Calu3 (cell line): ENCODE measurements at regions not wholly inside any gene's neighbourhood (a gene's known extent, or its start where the extent isn't known, plus 50 kb on each side); places are given as distances from the start of the nearest gene placed in this dataset.

Experiments used
- BruUV-seq: library from RNA; stranded (reverse); fragments of 400-500 nt; replicated peaks from 2 replicates; lab custom pipeline; 2021; lab: Mats Ljungman, UMichigan
- CTCF ChIA-PET: fragments of 300-600 bp; sonication (Branson Sonifier 250); formaldehyde crosslinking; loops from one replicate; lab custom pipeline; 2022; ENCODE audit warnings: antibody characterized with exemption; lab: Charles Lee
- DNase-seq: peaks from one replicate; pipeline ENCODE4 v3.0.0; 2022
- H3K27ac Mint-ChIP-seq: one replicate; pipeline ENCODE4 v1.8.0; 2022; ENCODE audit warnings: mixed read lengths; ENCODE audit not compliant: unreplicated experiment
- H3K27me3 Mint-ChIP-seq: one replicate; pipeline ENCODE4 v1.8.0; 2022; ENCODE audit warnings: mixed read lengths; ENCODE audit not compliant: unreplicated experiment
- H3K36me3 Mint-ChIP-seq: one replicate; pipeline ENCODE4 v1.8.0; 2022; ENCODE audit warnings: mild to moderate bottlenecking, moderate library complexity, mixed read lengths; ENCODE audit not compliant: insufficient read depth, unreplicated experiment
- H3K4me1 Mint-ChIP-seq: one replicate; pipeline ENCODE4 v1.8.0; 2022; ENCODE audit warnings: mild to moderate bottlenecking, low read depth, mixed read lengths; ENCODE audit not compliant: unreplicated experiment
- H3K4me3 Mint-ChIP-seq: one replicate; pipeline ENCODE4 v1.8.0; 2022; ENCODE audit warnings: mild to moderate bottlenecking, low read depth, moderate library complexity, mixed read lengths; ENCODE audit not compliant: unreplicated experiment
- H3K9me3 Mint-ChIP-seq: one replicate; pipeline ENCODE4 v1.8.0; 2022; ENCODE audit warnings: low read depth, mixed read lengths; ENCODE audit not compliant: unreplicated experiment
- CTCF ChIP-seq: fragments of 200-600 bp; IDR thresholded peaks from one replicate; pipeline ENCODE4 v1.8.0; 2022; ENCODE audit warnings: antibody characterized with exemption; ENCODE audit not compliant: unreplicated experiment
- intact Hi-C: fragments of 100-400 bp; cut with micrococcal nuclease; formaldehyde crosslinking; loops from one replicate; pipeline ENCODE4 v1.10.0; 2022; ENCODE audit not compliant: unreplicated experiment

GRCh38 chr5:174982485-174982884, 258.1 kb downstream of the MSX2 start:
- H3K27me3 Mint-ChIP-seq: no peaks in the 10 kb centered on the region
- no peak for TF ChIP-seq CTCF
- CTCF ChIA-PET: no interaction called here
- no peaks in the 10 kb centered on the region for H3K36me3 Mint-ChIP-seq
- no peak for DNase-seq
- H3K4me3 Mint-ChIP-seq: no peak overlapping the region
- H3K27ac Mint-ChIP-seq: no peak overlapping the region
- intact Hi-C loops: no loop called here
- H3K9me3 Mint-ChIP-seq: peaks cover 6% of the 10 kb centered on the region
- no peaks in the 10 kb centered on the region for H3K4me1 Mint-ChIP-seq
- BruUV-seq: no TSS peak

GRCh38 chr5:174981416-174981815, 257.0 kb downstream of the MSX2 start:
- Mint-ChIP-seq H3K4me3 (no peak overlapping the region), H3K4me1 (no peaks in the 10 kb centered on the region), H3K27me3 (no peaks in the 10 kb centered on the region), H3K9me3 (peaks cover 6% of the 10 kb centered on the region), H3K27ac (no peak overlapping the region), H3K36me3 (no peaks in the 10 kb centered on the region)
- CTCF ChIA-PET: no interaction called here
- BruUV-seq: no TSS peak
- intact Hi-C loops: no loop called here
- TF ChIP-seq CTCF: no peak
- DNase-seq: no peak

- peaks cover 4% of the 10 kb centered on the region for H3K9me3 Mint-ChIP-seq
- H3K4me1 Mint-ChIP-seq: no peaks in the 10 kb centered on the region
- intact Hi-C loops: no loop called here
- H3K27ac Mint-ChIP-seq: no peak overlapping the region
- no peak overlapping the region for H3K4me3 Mint-ChIP-seq
- DNase-seq: no peak
- no peak for TF ChIP-seq CTCF
- BruUV-seq: no TSS peak
- no peaks in the 10 kb centered on the region for H3K27me3 Mint-ChIP-seq
- no peaks in the 10 kb centered on the region for H3K36me3 Mint-ChIP-seq
- CTCF ChIA-PET: no interaction called here
These were observed 256.6 kb downstream of the MSX2 start for GRCh38 chr5:174980952-174981351.

GRCh38 chr5:174972291-174972690, 247.9 kb downstream of the MSX2 start:
- intact Hi-C loops: no loop called here
- no peak for DNase-seq
- no peak overlapping the region for H3K4me3 Mint-ChIP-seq
- no peak for TF ChIP-seq CTCF
- peaks cover 8% of the 10 kb centered on the region for H3K4me1 Mint-ChIP-seq
- CTCF ChIA-PET: interaction anchor here (0.6 kb wide), 1 partner anchor 543 kb away, joined by 5 read pairs; no protein-coding TSS in a partner anchor
- peaks cover 8% of the 10 kb centered on the region for H3K9me3 Mint-ChIP-seq
- no peaks in the 10 kb centered on the region for H3K27me3 Mint-ChIP-seq
- no peak overlapping the region for H3K27ac Mint-ChIP-seq
- no peaks in the 10 kb centered on the region for H3K36me3 Mint-ChIP-seq
- no TSS peak for BruUV-seq
